B cell (primary cell): ENCODE measurements at regions not wholly inside any gene's neighbourhood (a gene's known extent, or its start where the extent isn't known, plus 50 kb on each side); places are given as distances from the start of the nearest gene placed in this dataset.

ENCODE experiments used
- CTCF ChIP-seq: fragments of 200-600 bp; IDR thresholded peaks from one replicate; pipeline ENCODE4 v1.8.0; 2022; ENCODE audit warnings: antibody characterized with exemption, mild to moderate bottlenecking
- EZH2 ChIP-seq: IDR thresholded peaks from 2 replicates; pipeline ENCODE4 v1.6.1; 2012; ENCODE audit warnings: borderline replicate concordance, low read depth, mild to moderate bottlenecking, moderate library complexity, low read length; ENCODE audit not compliant: insufficient read depth, poor library complexity, severe bottlenecking

GRCh38 chr15:49706805-49707204 lies 86.0 kb downstream of the DTWD1 start:
- TF ChIP-seq CTCF (no peak), EZH2 (no peak)
